ENCODE measurements at regions not wholly inside any gene's neighbourhood (a gene's known extent, or its start where the extent isn't known, plus 50 kb on each side); places are given as distances from the start of the nearest gene placed in this dataset.

- TF ChIP-seq EZH2 (IDR thresholded peaks at IDR 0.05; ENCODE audit: borderline replicate concordance, low read length), result no peak
- TF ChIP-seq, protein P1, sequence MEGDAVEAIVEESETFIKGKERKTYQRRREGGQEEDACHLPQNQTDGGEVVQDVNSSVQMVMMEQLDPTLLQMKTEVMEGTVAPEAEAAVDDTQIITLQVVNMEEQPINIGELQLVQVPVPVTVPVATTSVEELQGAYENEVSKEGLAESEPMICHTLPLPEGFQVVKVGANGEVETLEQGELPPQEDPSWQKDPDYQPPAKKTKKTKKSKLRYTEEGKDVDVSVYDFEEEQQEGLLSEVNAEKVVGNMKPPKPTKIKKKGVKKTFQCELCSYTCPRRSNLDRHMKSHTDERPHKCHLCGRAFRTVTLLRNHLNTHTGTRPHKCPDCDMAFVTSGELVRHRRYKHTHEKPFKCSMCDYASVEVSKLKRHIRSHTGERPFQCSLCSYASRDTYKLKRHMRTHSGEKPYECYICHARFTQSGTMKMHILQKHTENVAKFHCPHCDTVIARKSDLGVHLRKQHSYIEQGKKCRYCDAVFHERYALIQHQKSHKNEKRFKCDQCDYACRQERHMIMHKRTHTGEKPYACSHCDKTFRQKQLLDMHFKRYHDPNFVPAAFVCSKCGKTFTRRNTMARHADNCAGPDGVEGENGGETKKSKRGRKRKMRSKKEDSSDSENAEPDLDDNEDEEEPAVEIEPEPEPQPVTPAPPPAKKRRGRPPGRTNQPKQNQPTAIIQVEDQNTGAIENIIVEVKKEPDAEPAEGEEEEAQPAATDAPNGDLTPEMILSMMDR (IDR thresholded peaks at IDR 0.05; ENCODE audit: low read length), result no peak
These were observed 908.4 kb upstream of the ADGRL4 start for GRCh38 chr1:79914896-79915295.
